Bronchial epithelial cell (primary cell): ENCODE measurements at regions not wholly inside any gene's neighbourhood (a gene's known extent, or its start where the extent isn't known, plus 50 kb on each side); places are given as distances from the start of the nearest gene placed in this dataset.

Experiments used
- DNase-seq: peaks from one replicate; pipeline ENCODE4 v3.0.0-alpha.2; 2010; ENCODE audit warnings: low read depth
- FAIRE-seq: peaks from 2 replicates; lab custom pipeline; 2011; peaks lifted over from hg19 to GRCh38; lab: Jason Lieb, UNC
- H3K27me3 ChIP-seq: 2 replicates; pipeline ENCODE4 v1.5.1; 2011; ENCODE audit warnings: low read length; ENCODE audit not compliant: control insufficient read depth, insufficient read depth
- H3K36me3 ChIP-seq: 2 replicates; pipeline ENCODE4 v1.5.1; 2011; ENCODE audit warnings: low read length; ENCODE audit not compliant: control insufficient read depth, insufficient read depth
- H3K4me3 ChIP-seq: 2 replicates; pipeline ENCODE4 v1.5.1; 2011; ENCODE audit warnings: mild to moderate bottlenecking, low read depth, low read length, control low read depth
- TF ChIP-seq, protein P1 (sequence below): IDR thresholded peaks from 2 replicates; pipeline ENCODE4 v1.5.1; 2011; ENCODE audit warnings: mild to moderate bottlenecking, moderate library complexity, low read length, control low read depth, inconsistent platforms; ENCODE audit not compliant: insufficient read depth, severe bottlenecking

DNA sequence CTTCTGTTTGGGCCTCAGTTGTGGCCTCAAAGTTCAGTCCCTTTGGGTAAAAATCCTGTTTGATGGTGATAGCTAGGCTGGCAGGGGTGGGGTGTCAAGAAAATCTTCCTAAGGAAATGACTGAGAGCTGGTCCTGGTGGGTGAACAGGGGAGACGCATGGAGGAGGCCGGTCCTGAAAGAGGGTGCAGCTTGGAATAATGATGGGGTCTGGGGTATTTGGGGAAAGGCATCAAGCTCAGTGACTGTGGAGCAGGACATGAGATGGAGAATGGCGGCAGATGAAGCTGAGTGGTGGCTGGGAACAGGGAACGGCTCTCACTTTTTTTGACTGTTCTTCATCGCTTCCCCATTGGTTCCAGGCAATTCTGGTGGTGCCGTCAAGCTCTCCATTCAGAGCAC is 140.7 kb upstream of the PKDCC start:
- Histone ChIP-seq H3K36me3 (no peaks in the 10 kb centered on the region), H3K4me3 (no peak overlapping the region), H3K27me3 (no peaks in the 10 kb centered on the region)
- DNase-seq (no peak), FAIRE-seq (no peak)
- TF ChIP-seq, protein P1, sequence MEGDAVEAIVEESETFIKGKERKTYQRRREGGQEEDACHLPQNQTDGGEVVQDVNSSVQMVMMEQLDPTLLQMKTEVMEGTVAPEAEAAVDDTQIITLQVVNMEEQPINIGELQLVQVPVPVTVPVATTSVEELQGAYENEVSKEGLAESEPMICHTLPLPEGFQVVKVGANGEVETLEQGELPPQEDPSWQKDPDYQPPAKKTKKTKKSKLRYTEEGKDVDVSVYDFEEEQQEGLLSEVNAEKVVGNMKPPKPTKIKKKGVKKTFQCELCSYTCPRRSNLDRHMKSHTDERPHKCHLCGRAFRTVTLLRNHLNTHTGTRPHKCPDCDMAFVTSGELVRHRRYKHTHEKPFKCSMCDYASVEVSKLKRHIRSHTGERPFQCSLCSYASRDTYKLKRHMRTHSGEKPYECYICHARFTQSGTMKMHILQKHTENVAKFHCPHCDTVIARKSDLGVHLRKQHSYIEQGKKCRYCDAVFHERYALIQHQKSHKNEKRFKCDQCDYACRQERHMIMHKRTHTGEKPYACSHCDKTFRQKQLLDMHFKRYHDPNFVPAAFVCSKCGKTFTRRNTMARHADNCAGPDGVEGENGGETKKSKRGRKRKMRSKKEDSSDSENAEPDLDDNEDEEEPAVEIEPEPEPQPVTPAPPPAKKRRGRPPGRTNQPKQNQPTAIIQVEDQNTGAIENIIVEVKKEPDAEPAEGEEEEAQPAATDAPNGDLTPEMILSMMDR, result no peak

DNA sequence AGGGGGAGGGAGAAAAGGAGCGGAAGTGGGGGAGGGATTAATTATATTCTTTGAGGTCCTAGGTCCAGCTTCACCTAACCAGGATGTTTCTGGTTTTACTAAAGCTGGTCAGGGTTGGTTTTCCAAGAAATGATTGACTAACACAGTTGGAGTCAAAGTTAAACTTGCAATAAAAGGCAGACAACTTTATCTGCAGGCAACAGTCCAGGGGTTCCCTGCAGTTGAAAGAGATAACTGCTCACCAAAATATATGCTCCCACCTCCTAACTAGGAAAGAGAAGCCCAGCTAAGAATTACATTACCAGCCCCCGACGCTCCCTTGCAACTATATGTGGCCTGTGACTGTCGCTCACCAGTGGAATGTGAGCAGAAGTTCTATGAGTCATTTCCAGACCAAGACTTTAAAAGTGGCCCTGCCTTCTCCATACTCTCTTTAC is 140.0 kb upstream of the PKDCC start:
- DNase-seq, result no peak
- Histone ChIP-seq H3K4me3 (no peak overlapping the region), H3K27me3 (no peaks in the 10 kb centered on the region), H3K36me3 (no peaks in the 10 kb centered on the region)
- FAIRE-seq, result no peak
- TF ChIP-seq, protein P1, result no peak

DNA sequence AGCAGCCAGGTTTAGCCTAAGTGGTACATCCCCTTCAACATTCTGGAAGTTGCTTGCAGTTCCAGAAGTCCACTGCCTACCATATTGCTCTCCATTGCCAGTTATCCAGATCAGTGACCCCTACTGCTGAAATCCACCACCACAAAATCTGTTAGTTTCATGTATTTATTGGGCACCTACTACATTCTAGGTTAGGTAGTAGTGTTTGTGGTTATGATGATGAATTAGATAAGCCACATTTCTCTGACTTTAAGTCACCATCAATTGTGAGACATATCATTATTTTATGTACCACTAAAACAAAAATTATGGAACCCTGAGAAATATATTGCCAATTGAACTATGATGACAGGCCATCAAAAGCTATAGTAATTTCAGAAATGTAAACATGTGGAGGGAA is 139.5 kb upstream of the PKDCC start:
- H3K27me3 ChIP-seq, result no peaks in the 10 kb centered on the region
- TF ChIP-seq, protein P1, result no peak
- DNase-seq (no peak), FAIRE-seq (no peak)
- H3K4me3 ChIP-seq, result no peak overlapping the region
- no peaks in the 10 kb centered on the region for H3K36me3 ChIP-seq

DNA sequence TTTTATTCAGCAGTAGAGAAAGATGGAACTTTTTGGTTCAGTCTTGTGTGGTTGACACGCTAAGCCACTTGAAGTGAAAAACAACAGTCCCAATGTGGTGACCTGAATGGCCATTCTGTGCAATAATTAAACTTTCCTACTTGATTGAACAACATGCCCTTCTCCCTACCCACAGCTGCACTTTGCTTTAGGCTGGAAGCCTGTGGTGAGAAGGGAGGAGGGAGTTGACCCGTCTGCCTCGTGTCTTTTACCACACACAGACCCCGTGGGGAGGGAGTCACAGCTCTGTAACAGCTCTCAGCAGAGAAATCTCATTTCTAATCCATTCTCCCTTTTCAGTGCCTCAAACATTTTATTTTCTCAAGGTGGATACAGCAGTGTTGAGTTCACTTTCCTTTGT is 138.2 kb upstream of the PKDCC start:
- DNase-seq, result no peak
- no peaks in the 10 kb centered on the region for H3K36me3 ChIP-seq
- H3K4me3 ChIP-seq, result no peak overlapping the region
- no peaks in the 10 kb centered on the region for H3K27me3 ChIP-seq
- TF ChIP-seq, protein P1, result no peak
- no peak for FAIRE-seq

- TF ChIP-seq, protein P1, result no peak
- H3K4me3 ChIP-seq, result no peak overlapping the region
- FAIRE-seq (no peak), DNase-seq (peak; percentile 59)
- no peaks in the 10 kb centered on the region for H3K36me3 ChIP-seq
- no peaks in the 10 kb centered on the region for H3K27me3 ChIP-seq
These were observed 137.7 kb upstream of the PKDCC start for GRCh38 chr2:41910126-41910525.

DNA sequence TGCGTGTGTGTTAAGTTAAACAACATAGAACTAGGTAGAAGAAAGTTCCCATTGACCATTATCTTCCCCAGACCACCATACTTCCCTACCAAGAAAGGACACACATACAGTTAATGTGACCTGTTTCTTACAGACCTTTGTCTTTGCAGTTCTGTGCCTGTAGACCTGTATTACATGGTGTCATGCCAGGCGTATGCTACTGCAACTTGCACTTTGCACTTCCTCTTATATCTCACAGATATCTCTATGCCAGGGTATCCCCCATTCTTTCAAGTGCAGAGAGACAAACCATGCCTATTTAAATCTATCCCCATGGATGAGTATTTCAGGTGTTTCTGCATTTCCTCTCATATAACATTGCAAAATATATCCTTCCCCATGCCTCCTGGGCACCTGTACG is 136.8 kb upstream of the PKDCC start:
- FAIRE-seq, result no peak
- no peak overlapping the region for H3K4me3 ChIP-seq
- no peaks in the 10 kb centered on the region for H3K27me3 ChIP-seq
- no peak for DNase-seq
- TF ChIP-seq, protein P1, result no peak
- no peaks in the 10 kb centered on the region for H3K36me3 ChIP-seq
